ENCODE measurements at regions not wholly inside any gene's neighbourhood (a gene's known extent, or its start where the extent isn't known, plus 50 kb on each side); places are given as distances from the start of the nearest gene placed in this dataset.
"Not testable (repeated sequence)": the region's sequence is repeated elsewhere in the genome, so short reads cannot be mapped to it uniquely, and the experiment has no call there.

DNA sequence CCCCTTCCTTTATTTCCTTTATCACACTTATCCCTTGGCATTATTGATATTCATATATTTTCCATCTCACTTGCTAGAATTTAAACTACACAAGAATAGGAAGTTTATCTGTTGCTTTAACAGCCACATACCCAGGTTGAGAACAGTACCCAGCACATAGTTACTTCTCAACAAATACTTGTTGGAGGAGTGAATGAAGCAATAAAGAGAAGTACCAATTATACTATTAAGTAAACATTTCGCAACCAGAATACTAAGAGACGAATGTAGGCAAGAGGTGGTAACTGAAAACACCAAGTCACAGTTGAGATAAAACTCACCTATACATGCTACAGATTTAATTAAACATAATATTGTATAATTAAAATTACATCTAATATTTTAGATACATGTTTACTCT, 110.9 kb downstream of the FSCB start:
- intact Hi-C loops (cut with DNase I) = no loop called here
- DNase-seq = no peak
- no peak for ATAC-seq

GRCh38 chr14:44392984-44393383, 114.1 kb downstream of the FSCB start:
- DNase-seq (no peak), ATAC-seq (no peak)
- intact Hi-C loops (cut with DNase I) = no loop called here

DNA sequence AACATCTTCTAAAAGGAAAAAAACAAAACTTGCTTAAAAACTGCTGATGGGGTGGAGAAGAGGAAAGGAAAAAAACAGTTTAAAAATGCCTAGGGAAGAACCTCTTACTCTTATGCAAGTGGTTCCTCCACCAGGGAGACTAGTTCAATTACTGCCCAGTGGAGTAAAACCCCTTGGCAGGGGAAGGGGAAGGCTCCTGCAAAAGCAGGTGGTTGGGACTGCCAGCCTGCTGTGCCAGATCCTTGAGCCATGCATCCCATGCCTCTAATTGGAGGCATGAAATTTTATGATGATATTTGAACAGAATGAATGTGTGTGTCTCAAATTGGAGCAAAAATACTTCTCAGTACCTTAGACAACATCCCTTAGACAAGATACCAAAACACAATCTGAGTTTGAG, 118.8 kb downstream of the FSCB start:
- ATAC-seq (peak in 1 of 2 donors; percentile 38), DNase-seq (no peak)
- intact Hi-C loops (cut with DNase I) = no loop called here

- ATAC-seq (no peak), DNase-seq (no peak)
- intact Hi-C loops (cut with DNase I) = no loop called here
Measured at GRCh38 chr14:44385906-44386305, 121.2 kb downstream of the FSCB start.

DNA sequence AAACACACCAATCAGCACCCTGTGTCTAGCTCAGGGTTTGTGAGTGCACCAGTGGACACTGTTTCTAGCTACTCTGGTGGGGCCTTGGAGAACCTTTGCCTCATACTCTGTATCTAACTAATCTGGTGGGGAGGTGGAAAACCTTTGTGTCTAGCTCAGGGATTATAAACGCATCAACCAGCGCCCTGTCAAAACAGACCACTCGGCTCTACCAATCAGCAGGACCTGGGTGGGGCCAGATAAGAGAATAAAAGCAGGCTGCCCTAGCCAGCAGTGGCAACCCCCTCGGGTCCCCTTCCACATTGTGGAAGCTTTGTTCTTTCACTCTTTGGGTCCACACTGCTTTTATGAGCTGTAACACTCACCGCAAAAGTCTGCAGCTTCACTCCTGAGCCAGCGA, 121.8 kb downstream of the FSCB start:
- DNase-seq; intact Hi-C loops (cut with DNase I); ATAC-seq: not testable (repeated sequence)

- intact Hi-C loops (cut with DNase I); ATAC-seq: not testable (repeated sequence)
Measured at GRCh38 chr14:44384601-44385293, 122.3 kb downstream of the FSCB start.

GRCh38 chr14:44384093-44384492, 123.0 kb downstream of the FSCB start:
- intact Hi-C loops (cut with DNase I) = no loop called here
- DNase-seq (no peak), ATAC-seq (peak in 1 of 2 donors; percentile 63)

More at GRCh38 chr14:44384601-44385293, 122.3 kb downstream of the FSCB start:
- DNase-seq = not testable (repeated sequence)

DNA sequence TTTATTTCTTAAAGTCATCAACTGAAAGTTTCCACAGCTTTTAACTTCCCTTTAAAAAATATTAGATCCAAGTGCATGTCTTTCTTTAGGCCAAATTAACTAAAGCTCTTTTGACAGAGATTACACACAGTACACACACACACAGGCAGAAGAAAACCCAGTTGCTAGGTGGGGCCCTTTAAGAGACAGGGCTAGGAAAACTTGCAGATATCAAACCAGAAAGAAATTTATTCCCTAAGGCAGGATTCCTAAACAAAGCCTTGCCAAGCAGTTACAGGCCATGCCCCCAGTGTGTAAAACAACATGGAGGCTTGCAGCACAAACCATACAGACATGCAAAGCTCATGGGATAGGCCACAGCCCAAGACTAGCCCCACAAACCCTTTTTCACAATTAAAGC, 123.4 kb downstream of the FSCB start:
- DNase-seq (no peak), ATAC-seq (peak in 1 of 2 donors; percentile 30)
- intact Hi-C loops (cut with DNase I) = no loop called here

DNA sequence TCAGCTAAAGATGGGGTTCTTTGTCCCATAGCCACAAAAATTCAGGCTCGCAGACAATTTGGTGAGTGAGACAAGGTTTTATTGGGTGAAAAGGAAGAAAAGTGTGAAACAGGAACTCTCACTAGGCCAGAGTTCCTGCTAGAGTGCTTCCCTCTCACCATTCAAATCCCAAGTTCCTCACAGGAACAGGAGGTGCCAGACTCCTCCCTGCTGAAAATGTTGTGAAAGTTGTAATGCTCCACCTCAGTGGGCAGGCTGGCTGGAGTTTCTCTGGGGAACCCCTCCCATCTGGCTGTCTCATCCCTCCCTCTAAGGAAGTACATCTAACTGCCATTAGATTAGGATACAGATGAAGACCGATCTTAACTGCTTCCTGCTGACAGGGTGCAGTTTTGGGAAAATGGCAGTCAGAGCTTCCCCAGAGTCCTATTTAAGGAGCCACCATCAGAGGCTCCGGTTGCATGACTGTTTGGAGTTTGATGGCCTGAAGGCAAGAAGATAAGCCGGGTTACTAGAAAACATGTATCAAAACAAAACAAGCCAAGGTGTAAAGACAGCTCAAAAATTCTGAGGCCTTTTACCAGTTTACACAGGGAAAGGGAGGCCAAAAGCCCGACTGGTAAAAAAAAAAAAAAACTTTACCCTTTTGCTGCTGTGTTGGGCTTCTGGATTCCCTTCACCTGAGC, 127.6 kb downstream of the FSCB start:
- ATAC-seq (peak; percentile 65 to 77), DNase-seq (no peak)
- intact Hi-C loops (cut with DNase I) = no loop called here

DNA sequence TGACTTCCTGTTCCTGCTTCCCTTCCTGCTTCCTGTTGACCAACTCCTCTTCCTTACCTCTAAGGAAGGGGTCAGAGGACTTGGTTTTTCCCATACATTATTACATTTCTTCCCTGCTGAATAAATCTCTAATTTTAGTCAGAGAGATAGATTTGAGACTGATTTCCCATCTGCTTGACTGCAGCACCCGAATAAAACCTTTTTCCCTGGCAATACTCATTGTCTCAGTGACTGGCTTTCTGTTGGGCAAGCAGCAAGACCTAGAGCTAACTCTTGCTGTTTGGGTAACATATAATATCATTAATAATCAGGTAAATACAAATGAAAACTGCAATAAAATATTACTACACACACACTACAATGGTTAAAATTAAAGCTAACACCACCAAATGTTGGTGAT, 132.2 kb downstream of the FSCB start:
- no peak for DNase-seq
- ATAC-seq = no peak
- intact Hi-C loops (cut with DNase I) = no loop called here

DNA sequence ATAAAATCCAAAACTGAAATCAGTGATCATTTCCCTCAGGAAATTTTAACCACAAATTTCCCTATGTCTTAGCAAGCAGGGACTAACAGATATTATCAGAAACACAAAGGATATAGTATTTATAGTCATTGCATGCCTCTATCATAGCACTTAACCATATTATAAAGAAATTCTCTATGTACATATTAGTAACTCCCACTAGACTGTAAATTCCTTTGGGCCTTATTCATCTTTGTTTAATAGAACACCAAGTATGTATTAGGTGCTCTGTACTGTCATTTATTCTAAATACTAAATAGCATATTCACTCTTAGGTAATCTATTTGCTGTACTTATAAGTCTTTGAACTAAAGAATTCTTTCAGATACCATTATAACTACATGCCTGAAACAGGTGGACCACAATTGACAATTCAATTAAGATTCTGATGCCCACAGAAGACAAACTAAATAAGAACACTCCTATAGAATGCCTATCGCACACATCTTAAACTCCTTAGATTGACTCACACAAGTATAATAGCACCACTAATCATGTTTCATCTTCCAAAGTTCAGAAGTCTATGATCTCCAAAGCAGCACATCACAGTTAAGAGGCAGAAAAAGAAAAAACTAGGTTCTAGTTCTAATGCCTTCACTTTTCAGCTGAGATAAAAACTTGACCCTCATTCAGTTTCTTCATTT, 134.1 kb downstream of the FSCB start:
- ATAC-seq = no peak
- intact Hi-C loops (cut with DNase I) = no loop called here
- no peak for DNase-seq

- ATAC-seq (no peak), DNase-seq (no peak)
- intact Hi-C loops (cut with DNase I) = no loop called here
Measured at GRCh38 chr14:44372231-44372630, 134.9 kb downstream of the FSCB start.

- intact Hi-C loops (cut with DNase I) = no loop called here
- DNase-seq (no peak), ATAC-seq (no peak)
Measured at GRCh38 chr14:44370727-44371126, 136.4 kb downstream of the FSCB start.

DNA sequence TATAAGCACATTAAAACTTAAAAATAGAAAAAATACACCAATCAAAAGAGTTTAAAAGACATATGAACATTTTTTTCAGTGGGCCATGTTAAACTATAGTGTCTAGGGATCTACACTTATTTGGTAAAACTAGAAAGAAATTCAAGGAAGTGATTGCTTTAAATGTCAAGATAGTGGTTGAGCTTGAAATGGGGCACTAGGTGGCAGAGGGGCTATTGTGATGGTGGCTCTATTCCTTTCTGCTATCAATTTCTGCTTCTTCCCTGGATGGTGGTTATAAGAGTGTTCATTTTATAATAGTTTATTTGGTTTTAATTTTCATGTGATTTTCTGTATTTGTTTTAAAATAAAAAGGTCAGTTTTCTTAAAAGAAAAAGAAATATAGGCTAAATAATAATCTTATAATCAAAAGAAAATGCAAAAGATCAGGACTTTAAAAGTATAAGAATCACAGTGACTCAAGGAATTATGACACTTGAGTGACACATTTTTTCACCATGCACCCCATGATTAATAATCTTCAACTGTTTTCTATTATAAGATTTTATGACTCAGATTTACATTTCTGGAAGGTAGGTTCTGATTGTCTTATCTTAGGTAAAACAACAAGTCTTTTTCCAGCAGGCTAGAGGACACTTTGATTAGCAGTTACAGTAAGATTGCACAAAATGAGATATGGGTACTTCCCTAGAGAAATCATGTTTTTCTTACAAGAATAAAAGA, 137.5 kb downstream of the FSCB start:
- intact Hi-C loops (cut with DNase I) = no loop called here
- ATAC-seq (no peak), DNase-seq (no peak)

GRCh38 chr14:44361083-44361482, 146.0 kb downstream of the FSCB start:
- ATAC-seq (no peak), DNase-seq (no peak)
- intact Hi-C loops (cut with DNase I) = no loop called here

DNA sequence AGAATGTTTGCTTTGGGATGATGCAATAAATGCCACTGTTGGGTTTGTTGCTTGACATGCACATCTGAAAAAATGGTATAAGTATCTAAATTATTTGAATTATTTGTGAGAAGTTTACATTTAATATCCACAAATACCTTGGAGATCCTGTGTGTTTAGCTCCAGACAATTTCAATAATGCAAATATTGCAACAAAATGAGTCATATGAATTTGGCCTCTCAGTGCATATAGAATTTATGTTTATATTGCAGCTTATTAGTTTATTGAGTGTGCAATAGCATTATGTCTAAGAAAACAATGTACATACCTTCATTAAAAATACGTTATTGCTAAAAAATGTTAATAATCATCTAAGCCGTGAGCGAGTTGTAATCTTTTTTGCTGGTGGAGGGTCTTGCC, 153.3 kb downstream of the FSCB start:
- DNase-seq (no peak), ATAC-seq (no peak)
- intact Hi-C loops (cut with DNase I) = no loop called here

DNA sequence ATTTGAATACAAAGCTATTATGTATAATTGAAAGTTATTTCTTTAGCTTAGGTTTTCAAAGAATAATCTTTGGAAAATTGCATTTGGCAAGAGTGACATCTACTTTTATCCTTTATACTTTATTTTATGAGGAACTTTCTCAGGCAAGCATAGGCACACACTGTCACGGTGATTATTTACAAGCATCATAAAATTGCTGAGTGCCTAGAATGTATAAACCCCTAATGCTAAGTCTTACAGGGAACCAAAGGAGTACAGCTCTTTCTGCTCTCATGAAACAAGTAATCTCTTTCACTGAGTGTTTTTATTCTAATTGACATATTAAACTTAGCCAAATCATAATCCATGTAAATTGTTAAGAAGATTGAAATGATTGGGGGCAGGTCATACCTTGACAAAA, 154.9 kb downstream of the FSCB start:
- intact Hi-C loops (cut with DNase I) = no loop called here
- DNase-seq = no peak
- no peak for ATAC-seq

DNA sequence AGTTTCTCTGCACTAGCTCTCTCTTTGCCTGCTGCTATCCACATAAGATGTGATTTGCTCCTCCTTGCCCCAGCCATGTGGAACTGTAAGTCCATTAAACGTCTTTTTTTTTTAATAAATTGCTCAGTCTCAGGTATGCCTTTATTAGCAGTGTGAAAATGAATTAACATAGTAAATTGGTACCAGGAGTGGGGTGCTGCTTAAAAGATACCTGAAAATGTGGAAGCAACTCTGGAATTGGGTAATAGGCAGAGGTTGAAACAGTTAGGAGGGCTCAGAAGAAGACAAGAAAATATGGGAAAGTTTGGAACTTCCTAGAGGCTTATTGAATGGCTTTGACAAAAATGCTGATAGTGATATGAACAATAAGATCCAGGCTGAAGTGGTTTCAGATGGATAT, 159.8 kb downstream of the FSCB start:
- no peak for ATAC-seq
- DNase-seq = no peak
- intact Hi-C loops (cut with DNase I) = no loop called here

GRCh38 chr14:44341116-44341515, 166.0 kb downstream of the FSCB start:
- no peak for DNase-seq
- intact Hi-C loops (cut with DNase I) = no loop called here

GRCh38 chr14:44339862-44340261, 167.2 kb downstream of the FSCB start:
- DNase-seq (no peak), ATAC-seq (no peak)
- intact Hi-C loops (cut with DNase I) = no loop called here

More at GRCh38 chr14:44341116-44341515, 166.0 kb downstream of the FSCB start:
- no peak for ATAC-seq

All from left cardiac atrium (tissue), 4 donors.